ENCODE measurements at regions not wholly inside any gene's neighbourhood (a gene's known extent, or its start where the extent isn't known, plus 50 kb on each side); places are given as distances from the start of the nearest gene placed in this dataset.

- Mint-ChIP-seq H3K4me1 (peaks cover 69% of the 10 kb centered on the region), H3K9me3 (peaks cover 6% of the 10 kb centered on the region)
Measured at GRCh38 chr2:104787298-104788065, 66.4 kb upstream of the POU3F3 start.

DNA sequence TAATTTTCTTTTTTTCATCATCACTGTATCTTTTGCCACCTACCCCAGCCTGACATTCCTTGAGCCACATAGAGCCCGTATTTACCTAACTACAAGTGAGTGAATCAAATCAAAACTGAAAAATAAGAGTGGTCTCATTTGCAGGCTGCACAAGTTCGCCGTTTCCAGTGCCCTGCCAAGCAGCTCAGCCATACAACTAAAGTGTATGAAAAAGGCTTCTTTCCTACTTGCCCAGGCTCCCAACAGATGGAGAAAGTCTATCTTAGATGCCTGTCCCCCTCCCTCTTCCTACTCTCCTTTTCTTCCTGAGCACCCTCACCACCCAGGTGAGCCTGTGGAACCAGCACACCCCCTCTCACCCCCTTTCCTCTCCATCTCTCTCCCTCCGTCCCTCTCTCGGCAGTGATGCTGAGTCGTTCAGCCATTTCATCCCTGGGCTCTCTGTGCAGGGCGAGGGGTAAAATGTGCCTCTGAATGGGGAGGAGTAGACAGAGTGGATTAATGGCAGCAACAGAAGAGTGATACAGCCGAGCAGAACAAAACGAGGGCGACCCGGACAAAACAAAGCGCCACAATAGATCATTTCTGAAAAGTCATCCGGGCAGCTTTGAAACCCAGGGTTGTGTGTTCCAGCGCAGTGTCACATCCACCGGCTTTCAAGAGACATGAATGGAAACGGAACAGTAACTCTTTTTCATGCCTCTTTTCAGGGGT is 65.0 kb upstream of the POU3F3 start:
- Histone ChIP-seq H3K4me1 (peaks cover 36% of the 10 kb centered on the region), H3K4me3 (no peak overlapping the region), H4K20me1 (ENCODE audit: low read depth) (no peaks in the 10 kb centered on the region), H3K4me2 (peak overlapping the region; percentile 58), H3K9me3 (ENCODE audit: low read depth) (no peaks in the 10 kb centered on the region), H3K79me2 (ENCODE audit: low read depth) (no peaks in the 10 kb centered on the region), H3F3A (ENCODE audit: low read depth) (peaks cover 19% of the 10 kb centered on the region), H3K9ac (no peak overlapping the region), H3K27ac (no peak overlapping the region), H2AFZ (replicated peaks) (peak overlapping the region; percentile 39), H3K36me3 (no peaks in the 10 kb centered on the region), H3K27me3 (no peaks in the 10 kb centered on the region)
- DNase-seq (ENCODE audit: low spot score) = peak; percentile 57
- Mint-ChIP-seq H3K36me3 (peaks cover 2% of the 10 kb centered on the region), H3K4me3 (peak overlapping the region; percentile 66), H3K27me3 (ENCODE audit: insufficient read depth, low read depth) (peaks cover 3% of the 10 kb centered on the region), H3K9me3 (peaks cover 6% of the 10 kb centered on the region), H3K4me1 (peaks cover 76% of the 10 kb centered on the region), H3K27ac (peak overlapping the region; percentile 91)
- TF ChIP-seq CTCF (IDR thresholded peaks at IDR 0.05) = no peak

More at GRCh38 chr2:104787298-104788065, 66.4 kb upstream of the POU3F3 start:
- no peaks in the 10 kb centered on the region for H4K20me1 ChIP-seq (ENCODE audit: low read depth)
- TF ChIP-seq CTCF (IDR thresholded peaks at IDR 0.05) (no peak), EZH2 (IDR thresholded peaks at IDR 0.05) (no peak), EZH2phosphoT487 (IDR thresholded peaks at IDR 0.05) (no peak)
- H3K36me3 Mint-ChIP-seq = peaks cover 2% of the 10 kb centered on the region
- H2AFZ ChIP-seq (replicated peaks) = no peak overlapping the region
- no peaks in the 10 kb centered on the region for H3K9me3 ChIP-seq (ENCODE audit: low read depth)
- no peaks in the 10 kb centered on the region for H3K36me3 ChIP-seq
- H3K27ac Mint-ChIP-seq = peak overlapping the region; percentile 22
- H3F3A ChIP-seq (ENCODE audit: low read depth) = peaks cover 19% of the 10 kb centered on the region
- no peak for DNase-seq (ENCODE audit: low spot score)
- peaks cover 36% of the 10 kb centered on the region for H3K4me1 ChIP-seq
- H3K27ac ChIP-seq = no peak overlapping the region
- H3K27me3 Mint-ChIP-seq (ENCODE audit: insufficient read depth, low read depth) = peaks cover 3% of the 10 kb centered on the region
- no peak overlapping the region for H3K4me3 Mint-ChIP-seq
- H3K27me3 ChIP-seq = no peaks in the 10 kb centered on the region
- H3K9ac ChIP-seq = no peak overlapping the region
- H3K79me2 ChIP-seq (ENCODE audit: low read depth) = no peaks in the 10 kb centered on the region
- no peak overlapping the region for H3K4me2 ChIP-seq
- no peak overlapping the region for H3K4me3 ChIP-seq

- peaks cover 2% of the 10 kb centered on the region for H3K36me3 Mint-ChIP-seq
- H3K4me3 ChIP-seq = no peak overlapping the region
- H3F3A ChIP-seq (ENCODE audit: low read depth) = peaks cover 19% of the 10 kb centered on the region
- H3K4me2 ChIP-seq = peak overlapping the region; percentile 58
- peaks cover 3% of the 10 kb centered on the region for H3K27me3 Mint-ChIP-seq (ENCODE audit: insufficient read depth, low read depth)
- peak; percentile 89 for DNase-seq (ENCODE audit: low spot score)
- TF ChIP-seq EZH2 (IDR thresholded peaks at IDR 0.05) = no peak
- no peak for TF ChIP-seq CTCF (IDR thresholded peaks at IDR 0.05)
- no peak for TF ChIP-seq EZH2phosphoT487 (IDR thresholded peaks at IDR 0.05)
- H3K36me3 ChIP-seq = no peaks in the 10 kb centered on the region
- H3K4me3 Mint-ChIP-seq = peak overlapping the region; percentile 68
- H3K27me3 ChIP-seq = no peaks in the 10 kb centered on the region
- H3K9me3 ChIP-seq (ENCODE audit: low read depth) = no peaks in the 10 kb centered on the region
- no peaks in the 10 kb centered on the region for H3K79me2 ChIP-seq (ENCODE audit: low read depth)
- peaks cover 6% of the 10 kb centered on the region for H3K9me3 Mint-ChIP-seq
- peaks cover 36% of the 10 kb centered on the region for H3K4me1 ChIP-seq
- H3K27ac Mint-ChIP-seq = peak overlapping the region; percentile 91
- H2AFZ ChIP-seq (replicated peaks) = no peak overlapping the region
- peak overlapping the region; percentile 43 for H3K27ac ChIP-seq
- H4K20me1 ChIP-seq (ENCODE audit: low read depth) = no peaks in the 10 kb centered on the region
- H3K4me1 Mint-ChIP-seq = peaks cover 77% of the 10 kb centered on the region
- H3K9ac ChIP-seq = no peak overlapping the region
Measured at GRCh38 chr2:104790100-104790811, 63.7 kb upstream of the POU3F3 start.

Measured in neural progenitor cell (in vitro differentiated cells).